B cell (primary cell): ENCODE measurements at regions not wholly inside any gene's neighbourhood (a gene's known extent, or its start where the extent isn't known, plus 50 kb on each side); places are given as distances from the start of the nearest gene placed in this dataset.

Experiments used
- ATAC-seq: fragments of 200-7000 bp; cut with Tn5 transposase; one replicate; pipeline ENCODE4 v1.10.0; 2021; ENCODE audit warnings: low read depth, mild to moderate bottlenecking, moderate number of reproducible peaks, moderate library complexity
- CTCF ChIA-PET: fragments of 350-600 bp; sonication (Branson Sonifier 250); formaldehyde crosslinking; loops from one replicate; lab custom pipeline; 2021; ENCODE audit warnings: antibody characterized with exemption, inconsistent platforms; lab: Charles Lee
- POLR2A ChIA-PET: fragments of 350-600 bp; sonication (Branson Sonifier 250); formaldehyde crosslinking; loops from one replicate; lab custom pipeline; 2021; ENCODE audit warnings: antibody characterized with exemption; lab: Charles Lee
- DNase-seq: peaks from one replicate; pipeline ENCODE4 v3.0.0; 2013
- H2AFZ ChIP-seq: 2 replicates; pipeline ENCODE4 v1.6.1; 2012; ENCODE audit warnings: mild to moderate bottlenecking, low read depth, low read length; ENCODE audit not compliant: insufficient read depth, poor library complexity, severe bottlenecking
- H3K27ac ChIP-seq, 2 donors: 1 replicate in 1 of 2; 2 replicates in 1 of 2; pipeline ENCODE4 v1.5.1; 2012 to 2013; ENCODE audit warnings: low read length in 2 of 2, mild to moderate bottlenecking in 2 of 2, moderate library complexity in 1 of 2
- H3K27me3 ChIP-seq, 4 experiments: fragments of 200-600 bp in 1 of 4; sonication (generic) in 1 of 4; replicated peaks in 1 of 4; 1 replicate in 2 of 4; 2 replicates in 2 of 4; pipeline versions ENCODE4 v1.6.1 to v1.7.0; 2013 to 2016; ENCODE audit warnings: low read length in 3 of 4, mild to moderate bottlenecking in 2 of 4, mixed read lengths in 1 of 4, moderate library complexity in 1 of 4; ENCODE audit not compliant: insufficient read depth in 4 of 4, control insufficient read depth in 3 of 4; ENCODE audit errors: control extremely low read depth in 1 of 4
- H3K36me3 ChIP-seq, 2 experiments: replicated peaks in 1 of 2; 1 replicate in 1 of 2; 2 replicates in 1 of 2; pipeline versions ENCODE4 v1.6.1 to v1.7.1; 2013; ENCODE audit warnings: low read length in 1 of 2; ENCODE audit not compliant: insufficient read depth in 2 of 2, control insufficient read depth in 1 of 2; ENCODE audit errors: control extremely low read depth in 1 of 2, extremely low read depth in 1 of 2
- H3K4me1 ChIP-seq, 2 donors: fragments of 200-600 bp in 1 of 2; sonication (generic) in 1 of 2; 1 replicate in 1 of 2; 2 replicates in 1 of 2; pipeline versions ENCODE4 v1.5.1 to v1.6.1; 2013 to 2017; ENCODE audit warnings: low read length in 2 of 2; ENCODE audit not compliant: control insufficient read depth in 2 of 2, insufficient read depth in 2 of 2
- H3K4me2 ChIP-seq: replicated peaks from 2 replicates; pipeline ENCODE3; 2012; ENCODE audit warnings: mild to moderate bottlenecking, low read depth, low read length; ENCODE audit not compliant: poor library complexity, severe bottlenecking
- H3K4me3 ChIP-seq, 5 experiments: fragments of 200-600 bp in 1 of 5; sonication (generic) in 1 of 5; 1 replicate in 3 of 5; 2 replicates in 2 of 5; pipeline versions ENCODE4 v1.5.1 to v1.7.0; 2011 to 2016; ENCODE audit warnings: low read length in 4 of 5, mild to moderate bottlenecking in 4 of 5, low read depth in 2 of 5, control low read depth in 1 of 5, moderate library complexity in 1 of 5; ENCODE audit not compliant: insufficient read depth in 1 of 5; ENCODE audit errors: control extremely low read depth in 1 of 5, extremely low read depth in 1 of 5
- H3K79me2 ChIP-seq: fragments of 200-600 bp; sonication (generic); one replicate; pipeline ENCODE4 v1.6.0; 2016; ENCODE audit warnings: low read length; ENCODE audit not compliant: control insufficient read depth, insufficient read depth
- H3K9ac ChIP-seq: fragments of 200-600 bp; sonication (generic); 2 replicates; pipeline ENCODE4 v1.6.1; 2017; ENCODE audit warnings: mild to moderate bottlenecking, low read length, moderate library complexity
- H3K9me3 ChIP-seq, 3 donors: one replicate each; pipeline versions ENCODE4 v1.6.1 to v1.7.1; 2013; ENCODE audit warnings: low read length in 2 of 3; ENCODE audit not compliant: control insufficient read depth in 2 of 3, insufficient read depth in 1 of 3; ENCODE audit errors: control extremely low read depth in 1 of 3
- H4K20me1 ChIP-seq: 2 replicates; pipeline ENCODE4 v1.6.0; 2012; ENCODE audit warnings: mild to moderate bottlenecking, low read length; ENCODE audit not compliant: insufficient read depth, control insufficient read depth, poor library complexity, severe bottlenecking
- H3K27ac Mint-ChIP-seq: one replicate; pipeline ENCODE4 v1.8.0; 2021; ENCODE audit warnings: mixed read lengths
- H3K27me3 Mint-ChIP-seq: one replicate; pipeline ENCODE4 v1.8.0; 2021; ENCODE audit warnings: mixed read lengths
- H3K4me1 Mint-ChIP-seq: one replicate; pipeline ENCODE4 v1.8.0; 2021; ENCODE audit warnings: mixed read lengths
- H3K4me3 Mint-ChIP-seq: one replicate; pipeline ENCODE4 v1.8.0; 2021; ENCODE audit warnings: mixed read lengths
- H3K9me3 Mint-ChIP-seq: one replicate; pipeline ENCODE4 v1.8.0; 2022; ENCODE audit warnings: mixed read lengths; ENCODE audit not compliant: insufficient read depth
- EZH2 ChIP-seq: IDR thresholded peaks from 2 replicates; pipeline ENCODE4 v1.6.1; 2012; ENCODE audit warnings: borderline replicate concordance, low read depth, mild to moderate bottlenecking, moderate library complexity, low read length; ENCODE audit not compliant: insufficient read depth, poor library complexity, severe bottlenecking
- WGBS: methylation state at CpG from one replicate; pipeline ENCODE4 v1.1.5; 2013; ENCODE audit warnings: missing lambda C conversion rate; ENCODE audit not compliant: insufficient coverage; 5-methylcytosine and 5-hydroxymethylcytosine counted together
- intact Hi-C: fragments of 100-400 bp; cut with micrococcal nuclease; formaldehyde crosslinking; loops from one replicate; pipeline ENCODE4 v1.10.0; 2022
- TF ChIP-seq, protein P1 (sequence below): fragments of 200-600 bp; IDR thresholded peaks from one replicate; pipeline ENCODE4 v1.8.0; 2022; ENCODE audit warnings: antibody characterized with exemption, mild to moderate bottlenecking

DNA sequence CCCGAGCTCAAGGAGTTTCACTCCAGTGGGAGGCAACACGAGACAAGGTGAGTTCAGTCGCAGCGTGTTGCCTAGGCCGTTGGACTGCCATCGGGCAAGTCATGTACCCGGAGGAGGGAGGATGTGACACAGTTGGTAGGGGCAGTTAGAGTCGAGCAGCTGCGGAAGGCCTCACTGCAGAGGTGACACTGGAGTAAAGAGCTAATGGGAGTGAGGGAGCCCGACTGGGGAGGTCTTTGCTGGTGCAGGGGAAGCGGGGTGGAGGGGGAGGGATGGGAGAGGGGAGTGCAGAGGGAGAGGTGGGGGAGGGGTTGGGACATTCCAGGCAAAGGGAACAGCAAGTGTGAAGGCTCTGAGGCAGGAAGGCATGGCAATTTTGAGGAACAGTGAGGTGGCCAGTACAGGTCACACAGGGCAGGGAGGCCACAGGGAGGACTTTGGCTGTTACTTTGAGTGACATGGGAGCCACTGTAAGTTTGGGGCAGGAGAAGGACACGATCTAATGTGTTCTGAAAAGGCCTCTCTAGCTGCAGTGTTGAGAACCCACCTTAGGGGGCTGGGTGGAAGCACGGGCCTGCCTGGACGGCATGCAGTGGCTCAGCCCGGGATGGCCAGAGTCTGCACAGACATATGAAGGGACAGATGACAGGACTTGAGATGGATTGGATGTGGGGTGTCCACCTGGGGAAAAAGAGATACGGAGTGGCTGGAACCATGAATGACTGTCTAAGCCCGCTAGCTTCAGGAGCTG lies 61.1 kb downstream of the KCNF1 start:
- TF ChIP-seq EZH2, result no peak
- TF ChIP-seq, protein P1, sequence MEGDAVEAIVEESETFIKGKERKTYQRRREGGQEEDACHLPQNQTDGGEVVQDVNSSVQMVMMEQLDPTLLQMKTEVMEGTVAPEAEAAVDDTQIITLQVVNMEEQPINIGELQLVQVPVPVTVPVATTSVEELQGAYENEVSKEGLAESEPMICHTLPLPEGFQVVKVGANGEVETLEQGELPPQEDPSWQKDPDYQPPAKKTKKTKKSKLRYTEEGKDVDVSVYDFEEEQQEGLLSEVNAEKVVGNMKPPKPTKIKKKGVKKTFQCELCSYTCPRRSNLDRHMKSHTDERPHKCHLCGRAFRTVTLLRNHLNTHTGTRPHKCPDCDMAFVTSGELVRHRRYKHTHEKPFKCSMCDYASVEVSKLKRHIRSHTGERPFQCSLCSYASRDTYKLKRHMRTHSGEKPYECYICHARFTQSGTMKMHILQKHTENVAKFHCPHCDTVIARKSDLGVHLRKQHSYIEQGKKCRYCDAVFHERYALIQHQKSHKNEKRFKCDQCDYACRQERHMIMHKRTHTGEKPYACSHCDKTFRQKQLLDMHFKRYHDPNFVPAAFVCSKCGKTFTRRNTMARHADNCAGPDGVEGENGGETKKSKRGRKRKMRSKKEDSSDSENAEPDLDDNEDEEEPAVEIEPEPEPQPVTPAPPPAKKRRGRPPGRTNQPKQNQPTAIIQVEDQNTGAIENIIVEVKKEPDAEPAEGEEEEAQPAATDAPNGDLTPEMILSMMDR, result no peak
- Histone ChIP-seq H3K9me3 (peaks cover 0 to 2% (median 0%) of the 10 kb centered on the region in 3 donors), H3K4me2 (no peak overlapping the region), H3K27me3 (no peaks in the 10 kb centered on the region), H3K27ac (no peak overlapping the region), H4K20me1 (no peaks in the 10 kb centered on the region), H3K79me2 (no peaks in the 10 kb centered on the region), H3K4me1 (no peaks in the 10 kb centered on the region), H3K4me3 (no peak overlapping the region), H2AFZ (no peak overlapping the region), H3K9ac (no peak overlapping the region), H3K36me3 (no peaks in the 10 kb centered on the region)
- H3K4me1 Mint-ChIP-seq, result no peaks in the 10 kb centered on the region
- peaks cover 36% of the 10 kb centered on the region for H3K27me3 Mint-ChIP-seq
- no peak overlapping the region for H3K27ac Mint-ChIP-seq
- ChIA-PET CTCF (no interaction called here), POLR2A (no interaction called here)
- no peak for ATAC-seq
- H3K9me3 Mint-ChIP-seq, result no peaks in the 10 kb centered on the region
- WGBS, result 97% methylated on average over 16 of the region's 17 CpGs
- no peak for DNase-seq
- intact Hi-C loops, result no loop called here
- H3K4me3 Mint-ChIP-seq, result no peak overlapping the region

DNA sequence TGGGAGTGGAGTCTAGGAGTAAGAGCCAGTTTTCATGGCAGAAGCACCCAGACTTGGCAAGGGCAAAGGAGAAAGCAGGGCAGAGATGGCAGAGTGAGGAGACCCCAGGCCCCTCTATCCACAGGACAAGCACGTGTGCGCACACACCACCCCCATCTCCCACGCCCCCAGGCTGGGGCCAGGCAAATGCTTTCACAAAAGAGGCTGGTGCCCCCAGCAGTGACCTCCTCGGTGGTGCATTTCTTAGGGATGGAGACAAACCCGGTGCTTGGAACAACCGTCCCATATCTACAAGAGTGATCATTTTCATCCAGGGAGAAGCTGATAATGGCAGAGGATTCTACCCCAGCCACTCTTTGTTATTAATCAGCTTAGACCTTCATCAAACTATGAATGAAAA lies 62.0 kb downstream of the KCNF1 start:
- intact Hi-C loops, result no loop called here
- Mint-ChIP-seq H3K4me1 (no peaks in the 10 kb centered on the region), H3K27ac (no peak overlapping the region), H3K4me3 (no peak overlapping the region), H3K9me3 (no peaks in the 10 kb centered on the region), H3K27me3 (peaks cover 30% of the 10 kb centered on the region)
- H3K36me3 ChIP-seq, result no peaks in the 10 kb centered on the region
- no peak overlapping the region for H3K27ac ChIP-seq
- no peak overlapping the region for H2AFZ ChIP-seq
- CTCF ChIA-PET, result no interaction called here
- H3K79me2 ChIP-seq, result no peaks in the 10 kb centered on the region
- DNase-seq (no peak), ATAC-seq (no peak)
- H3K9me3 ChIP-seq, result no peaks in the 10 kb centered on the region
- no peaks in the 10 kb centered on the region for H3K27me3 ChIP-seq
- H3K4me2 ChIP-seq, result no peak overlapping the region
- 100% methylated on average over 4 of the region's 6 CpGs for WGBS
- no peaks in the 10 kb centered on the region for H4K20me1 ChIP-seq
- TF ChIP-seq, protein P1, result no peak
- TF ChIP-seq EZH2, result no peak
- no peak overlapping the region for H3K9ac ChIP-seq
- POLR2A ChIA-PET, result no interaction called here
- no peaks in the 10 kb centered on the region for H3K4me1 ChIP-seq
- H3K4me3 ChIP-seq, result no peak overlapping the region
